ENCODE measurements at regions not wholly inside any gene's neighbourhood (a gene's known extent, or its start where the extent isn't known, plus 50 kb on each side); places are given as distances from the start of the nearest gene placed in this dataset.

- DNase-seq (ENCODE audit: low read depth in 4 of 4, low spot score in 3 of 4), result no peak
These were observed 853.5 kb upstream of the ADAMTS5 start for GRCh38 chr21:27820342-27820741.

- no peak for DNase-seq (ENCODE audit: low read depth in 4 of 4, low spot score in 3 of 4)
These were observed 852.4 kb upstream of the ADAMTS5 start for GRCh38 chr21:27819299-27819698.

GRCh38 chr21:27818847-27819246 lies 852.0 kb upstream of the ADAMTS5 start:
- no peak for DNase-seq (ENCODE audit: low read depth in 4 of 4, low spot score in 3 of 4)

- DNase-seq (ENCODE audit: low read depth in 4 of 4, low spot score in 3 of 4), result peak in 1 of 4 donors; percentile 24
These were observed 851.2 kb upstream of the ADAMTS5 start for GRCh38 chr21:27817902-27818623.

GRCh38 chr21:27817074-27817473 lies 850.2 kb upstream of the ADAMTS5 start:
- DNase-seq (ENCODE audit: low read depth in 4 of 4, low spot score in 3 of 4), result no peak

- no peak for DNase-seq (ENCODE audit: low read depth in 4 of 4, low spot score in 3 of 4)
These were observed 849.4 kb upstream of the ADAMTS5 start for GRCh38 chr21:27816301-27816700.

- DNase-seq (ENCODE audit: low read depth in 4 of 4, low spot score in 3 of 4), result no peak
These were observed 847.3 kb upstream of the ADAMTS5 start for GRCh38 chr21:27814226-27814625.

- no peak for DNase-seq (ENCODE audit: low read depth in 4 of 4, low spot score in 3 of 4)
These were observed 846.9 kb upstream of the ADAMTS5 start for GRCh38 chr21:27813750-27814149.

GRCh38 chr21:27813344-27813743 lies 846.5 kb upstream of the ADAMTS5 start:
- no peak for DNase-seq (ENCODE audit: low read depth in 4 of 4, low spot score in 3 of 4)

- no peak for DNase-seq (ENCODE audit: low read depth in 4 of 4, low spot score in 3 of 4)
These were observed 845.4 kb upstream of the ADAMTS5 start for GRCh38 chr21:27812279-27812678.

- no peak for DNase-seq (ENCODE audit: low read depth in 4 of 4, low spot score in 3 of 4)
These were observed 842.0 kb upstream of the ADAMTS5 start for GRCh38 chr21:27808923-27809322.

- no peak for DNase-seq (ENCODE audit: low read depth in 4 of 4, low spot score in 3 of 4)
These were observed 840.7 kb upstream of the ADAMTS5 start for GRCh38 chr21:27807596-27807995.

GRCh38 chr21:27806281-27806680 lies 839.4 kb upstream of the ADAMTS5 start:
- no peak for DNase-seq (ENCODE audit: low read depth in 4 of 4, low spot score in 3 of 4)

- DNase-seq (ENCODE audit: low read depth in 4 of 4, low spot score in 3 of 4), result no peak
These were observed 838.8 kb upstream of the ADAMTS5 start for GRCh38 chr21:27805696-27806095.

GRCh38 chr21:27804515-27804914 lies 837.6 kb upstream of the ADAMTS5 start:
- no peak for DNase-seq (ENCODE audit: low read depth in 4 of 4, low spot score in 3 of 4)

- DNase-seq (ENCODE audit: low read depth in 4 of 4, low spot score in 3 of 4), result no peak
These were observed 836.7 kb upstream of the ADAMTS5 start for GRCh38 chr21:27803571-27803970.

- DNase-seq (ENCODE audit: low read depth in 4 of 4, low spot score in 3 of 4), result no peak
These were observed 836.1 kb upstream of the ADAMTS5 start for GRCh38 chr21:27802816-27803475.

GRCh38 chr21:27799861-27800260 lies 833.0 kb upstream of the ADAMTS5 start:
- no peak for DNase-seq (ENCODE audit: low read depth in 4 of 4, low spot score in 3 of 4)

- no peak for DNase-seq (ENCODE audit: low read depth in 4 of 4, low spot score in 3 of 4)
These were observed 829.2 kb upstream of the ADAMTS5 start for GRCh38 chr21:27796106-27796505.

GRCh38 chr21:27795418-27795817 lies 828.5 kb upstream of the ADAMTS5 start:
- no peak for DNase-seq (ENCODE audit: low read depth in 4 of 4, low spot score in 3 of 4)

- no peak for DNase-seq (ENCODE audit: low read depth in 4 of 4, low spot score in 3 of 4)
These were observed 827.0 kb upstream of the ADAMTS5 start for GRCh38 chr21:27793901-27794300.

- no peak for DNase-seq (ENCODE audit: low read depth in 4 of 4, low spot score in 3 of 4)
These were observed 820.2 kb upstream of the ADAMTS5 start for GRCh38 chr21:27787046-27787445.
